Inferior parietal cortex (tissue), 1 donor: ENCODE measurements at regions not wholly inside any gene's neighbourhood (a gene's known extent, or its start where the extent isn't known, plus 50 kb on each side); places are given as distances from the start of the nearest gene placed in this dataset.
"Not testable (repeated sequence)": the region's sequence is repeated elsewhere in the genome, so short reads cannot be mapped to it uniquely, and the experiment has no call there.

Experiments used
- DNase-seq: peaks from one replicate; pipeline ENCODE4 v3.0.0-alpha.2; 2016; ENCODE audit errors: extremely low spot score

GRCh38 chr12:67842124-67842523 is 147.1 kb upstream of the IFNG-AS1 start:
- no peak for DNase-seq

GRCh38 chr12:67843257-67843656 is 146.0 kb upstream of the IFNG-AS1 start:
- no peak for DNase-seq

GRCh38 chr12:67852701-67853100 is 136.5 kb upstream of the IFNG-AS1 start:
- DNase-seq, result peak; percentile 16

- peak; percentile 59 for DNase-seq
These were observed 136.0 kb upstream of the IFNG-AS1 start for GRCh38 chr12:67853204-67853603.

- DNase-seq, result no peak
These were observed 134.9 kb upstream of the IFNG-AS1 start for GRCh38 chr12:67854351-67854750.

- DNase-seq, result no peak
These were observed 134.1 kb upstream of the IFNG-AS1 start for GRCh38 chr12:67855103-67855502.

GRCh38 chr12:67871231-67871630 is 118.0 kb upstream of the IFNG-AS1 start:
- no peak for DNase-seq

- DNase-seq, result no peak
These were observed 115.9 kb upstream of the IFNG-AS1 start for GRCh38 chr12:67873355-67873754.

- no peak for DNase-seq
These were observed 112.8 kb upstream of the IFNG-AS1 start for GRCh38 chr12:67876305-67876915.

GRCh38 chr12:67877727-67878126 is 111.5 kb upstream of the IFNG-AS1 start:
- no peak for DNase-seq

GRCh38 chr12:67879937-67880336 is 109.3 kb upstream of the IFNG-AS1 start:
- no peak for DNase-seq

- DNase-seq, result no peak
These were observed 107.7 kb upstream of the IFNG-AS1 start for GRCh38 chr12:67881565-67881964.

- no peak for DNase-seq
These were observed 104.7 kb upstream of the IFNG-AS1 start for GRCh38 chr12:67884596-67884995.

GRCh38 chr12:67885375-67886169 is 103.7 kb upstream of the IFNG-AS1 start:
- DNase-seq, result no peak

GRCh38 chr12:67887065-67887464 is 102.2 kb upstream of the IFNG-AS1 start:
- DNase-seq, result no peak

- no peak for DNase-seq
These were observed 99.3 kb upstream of the IFNG-AS1 start for GRCh38 chr12:67889931-67890330.

GRCh38 chr12:67890726-67891258 is 98.5 kb upstream of the IFNG-AS1 start:
- DNase-seq, result no peak

GRCh38 chr12:67891596-67891995 is 97.7 kb upstream of the IFNG-AS1 start:
- DNase-seq, result no peak

GRCh38 chr12:67892259-67893021 is 96.8 kb upstream of the IFNG-AS1 start:
- DNase-seq, result no peak

GRCh38 chr12:67893022-67893580 is 96.1 kb upstream of the IFNG-AS1 start:
- DNase-seq, result no peak

- DNase-seq, result not testable (repeated sequence)
These were observed 88.8 kb upstream of the IFNG-AS1 start for GRCh38 chr12:67900418-67900817.

GRCh38 chr12:67909091-67909531 is 80.1 kb upstream of the IFNG-AS1 start:
- DNase-seq, result no peak
